ENCODE measurements at regions not wholly inside any gene's neighbourhood (a gene's known extent, or its start where the extent isn't known, plus 50 kb on each side); places are given as distances from the start of the nearest gene placed in this dataset.

DNA sequence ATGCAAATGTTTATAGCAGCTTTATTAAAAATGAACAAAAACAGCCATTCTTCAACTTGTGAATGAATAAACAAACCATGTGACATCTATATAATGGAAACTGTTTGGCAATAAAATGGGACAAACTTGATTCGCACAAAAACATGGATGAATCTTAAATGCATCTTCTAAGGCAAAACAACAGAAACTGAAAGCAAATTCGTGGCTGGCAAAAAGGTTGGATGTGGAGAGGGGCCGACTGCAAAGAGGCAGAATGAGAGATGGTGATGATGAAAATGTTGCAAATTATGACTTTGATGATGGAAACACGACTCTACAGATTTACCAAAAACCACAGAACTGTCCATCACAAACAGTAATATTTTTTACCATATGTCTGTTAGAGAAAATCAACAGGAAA is 327.0 kb upstream of the NR5A2 start:
- TF ChIP-seq, protein P1, sequence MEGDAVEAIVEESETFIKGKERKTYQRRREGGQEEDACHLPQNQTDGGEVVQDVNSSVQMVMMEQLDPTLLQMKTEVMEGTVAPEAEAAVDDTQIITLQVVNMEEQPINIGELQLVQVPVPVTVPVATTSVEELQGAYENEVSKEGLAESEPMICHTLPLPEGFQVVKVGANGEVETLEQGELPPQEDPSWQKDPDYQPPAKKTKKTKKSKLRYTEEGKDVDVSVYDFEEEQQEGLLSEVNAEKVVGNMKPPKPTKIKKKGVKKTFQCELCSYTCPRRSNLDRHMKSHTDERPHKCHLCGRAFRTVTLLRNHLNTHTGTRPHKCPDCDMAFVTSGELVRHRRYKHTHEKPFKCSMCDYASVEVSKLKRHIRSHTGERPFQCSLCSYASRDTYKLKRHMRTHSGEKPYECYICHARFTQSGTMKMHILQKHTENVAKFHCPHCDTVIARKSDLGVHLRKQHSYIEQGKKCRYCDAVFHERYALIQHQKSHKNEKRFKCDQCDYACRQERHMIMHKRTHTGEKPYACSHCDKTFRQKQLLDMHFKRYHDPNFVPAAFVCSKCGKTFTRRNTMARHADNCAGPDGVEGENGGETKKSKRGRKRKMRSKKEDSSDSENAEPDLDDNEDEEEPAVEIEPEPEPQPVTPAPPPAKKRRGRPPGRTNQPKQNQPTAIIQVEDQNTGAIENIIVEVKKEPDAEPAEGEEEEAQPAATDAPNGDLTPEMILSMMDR (IDR thresholded peaks at IDR 0.05) = no peak
- TF ChIP-seq POLR2A (IDR thresholded peaks at IDR 0.05) = no peak
